ENCODE measurements at regions not wholly inside any gene's neighbourhood (a gene's known extent, or its start where the extent isn't known, plus 50 kb on each side); places are given as distances from the start of the nearest gene placed in this dataset.

DNA sequence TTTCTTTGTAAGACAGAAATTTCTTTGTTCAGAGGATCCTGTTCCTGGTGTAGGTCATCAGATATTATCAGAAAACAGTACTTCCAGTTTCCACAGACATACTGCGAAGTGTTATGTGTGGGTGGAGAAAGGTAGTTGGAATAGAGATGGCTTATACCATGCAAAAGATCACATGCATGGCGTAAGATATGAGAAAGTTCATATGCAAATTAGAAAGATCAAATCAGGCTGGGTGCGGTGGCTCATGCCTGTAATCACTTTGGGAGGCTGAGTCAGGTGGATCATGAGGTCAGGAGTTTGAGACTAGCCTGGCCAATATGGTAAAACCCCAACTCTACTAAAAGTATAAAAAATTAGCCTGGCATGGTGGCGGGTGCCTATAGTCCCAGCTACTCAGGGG, 65.2 kb upstream of the GLIS3 start:
- no peaks in the 10 kb centered on the region; the same call in 1 of the 2 replicates for H3K27me3 ChIP-seq
- H3K36me3 ChIP-seq: no peaks in the 10 kb centered on the region
- H3K4me1 ChIP-seq: no peaks in the 10 kb centered on the region
- no peak overlapping the region for H3K4me3 ChIP-seq (ENCODE audit: low read depth, low read length)
- no peak for DNase-seq
- no peaks in the 10 kb centered on the region for H3K9me3 ChIP-seq
- TF ChIP-seq, protein P1, sequence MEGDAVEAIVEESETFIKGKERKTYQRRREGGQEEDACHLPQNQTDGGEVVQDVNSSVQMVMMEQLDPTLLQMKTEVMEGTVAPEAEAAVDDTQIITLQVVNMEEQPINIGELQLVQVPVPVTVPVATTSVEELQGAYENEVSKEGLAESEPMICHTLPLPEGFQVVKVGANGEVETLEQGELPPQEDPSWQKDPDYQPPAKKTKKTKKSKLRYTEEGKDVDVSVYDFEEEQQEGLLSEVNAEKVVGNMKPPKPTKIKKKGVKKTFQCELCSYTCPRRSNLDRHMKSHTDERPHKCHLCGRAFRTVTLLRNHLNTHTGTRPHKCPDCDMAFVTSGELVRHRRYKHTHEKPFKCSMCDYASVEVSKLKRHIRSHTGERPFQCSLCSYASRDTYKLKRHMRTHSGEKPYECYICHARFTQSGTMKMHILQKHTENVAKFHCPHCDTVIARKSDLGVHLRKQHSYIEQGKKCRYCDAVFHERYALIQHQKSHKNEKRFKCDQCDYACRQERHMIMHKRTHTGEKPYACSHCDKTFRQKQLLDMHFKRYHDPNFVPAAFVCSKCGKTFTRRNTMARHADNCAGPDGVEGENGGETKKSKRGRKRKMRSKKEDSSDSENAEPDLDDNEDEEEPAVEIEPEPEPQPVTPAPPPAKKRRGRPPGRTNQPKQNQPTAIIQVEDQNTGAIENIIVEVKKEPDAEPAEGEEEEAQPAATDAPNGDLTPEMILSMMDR (IDR thresholded peaks at IDR 0.05; ENCODE audit: low read depth, low read length): no peak

DNA sequence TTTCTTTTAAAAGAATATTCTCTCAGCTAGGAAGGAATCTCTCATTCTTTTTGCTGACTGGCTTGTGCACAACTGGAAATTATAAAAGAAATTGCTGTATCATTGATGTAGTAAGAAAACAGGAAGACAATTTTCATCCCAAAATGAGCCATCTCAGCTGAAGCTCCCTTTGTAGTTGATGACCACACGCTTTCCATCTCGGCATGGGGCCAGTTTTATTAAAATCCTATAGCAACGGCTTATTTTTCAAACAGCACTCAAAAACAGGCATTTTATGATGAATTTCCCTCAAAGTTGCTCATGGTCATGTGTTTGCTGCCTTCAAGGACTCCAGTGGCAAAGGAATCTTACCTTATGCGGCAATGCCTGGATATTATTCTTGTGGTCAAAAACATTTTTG, 62.4 kb upstream of the GLIS3 start:
- H3K4me1 ChIP-seq: no peaks in the 10 kb centered on the region
- no peaks in the 10 kb centered on the region; the same call in 1 of the 2 replicates for H3K27me3 ChIP-seq
- no peaks in the 10 kb centered on the region for H3K36me3 ChIP-seq
- no peaks in the 10 kb centered on the region for H3K9me3 ChIP-seq
- H3K4me3 ChIP-seq (ENCODE audit: low read depth, low read length): no peak overlapping the region
- no peak for DNase-seq
- TF ChIP-seq, protein P1 (IDR thresholded peaks at IDR 0.05; ENCODE audit: low read depth, low read length): no peak

DNA sequence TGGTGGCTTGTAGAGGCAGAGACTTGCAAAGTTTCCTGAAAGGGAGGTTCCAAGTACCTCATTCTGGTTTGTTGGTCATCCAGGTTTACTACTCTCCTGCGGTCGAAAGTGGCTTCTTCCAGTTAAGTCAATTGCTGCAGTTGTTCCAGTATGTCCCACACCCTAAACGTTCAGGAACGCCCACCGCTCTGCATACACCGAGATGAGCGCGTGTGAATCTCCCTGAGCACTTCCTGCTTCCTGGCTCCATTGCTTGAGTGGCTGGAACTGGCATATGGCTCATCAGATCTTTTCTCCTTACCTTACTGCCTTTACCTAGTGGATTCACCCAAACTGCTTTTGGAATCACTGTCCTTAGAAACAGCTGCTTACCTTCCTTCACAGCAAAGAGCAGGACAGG, 59.1 kb upstream of the GLIS3 start:
- H3K4me1 ChIP-seq: no peaks in the 10 kb centered on the region
- no peak for DNase-seq
- no peaks in the 10 kb centered on the region for H3K9me3 ChIP-seq
- no peaks in the 10 kb centered on the region; the same call in 1 of the 2 replicates for H3K27me3 ChIP-seq
- H3K4me3 ChIP-seq (ENCODE audit: low read depth, low read length): no peak overlapping the region
- TF ChIP-seq, protein P1 (IDR thresholded peaks at IDR 0.05; ENCODE audit: low read depth, low read length): no peak
- no peaks in the 10 kb centered on the region for H3K36me3 ChIP-seq

DNA sequence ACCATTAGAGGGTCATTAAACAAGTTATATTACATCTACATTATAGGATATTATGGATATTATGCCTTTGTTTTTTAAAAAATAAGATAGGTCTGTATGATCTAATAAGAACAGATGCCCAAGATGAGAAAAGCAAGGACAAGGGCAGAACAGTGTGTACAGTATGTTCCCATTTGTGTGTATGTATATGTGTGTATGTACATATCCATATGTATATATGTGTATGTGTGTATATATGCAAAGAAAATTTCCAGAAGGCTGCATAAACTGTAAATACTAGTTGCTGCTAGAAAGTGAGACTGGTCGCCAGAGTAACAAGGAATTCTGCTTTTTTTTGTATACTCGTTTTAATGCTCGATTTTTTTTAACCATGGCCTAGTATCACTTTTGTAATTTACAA, 58.1 kb upstream of the GLIS3 start:
- TF ChIP-seq, protein P1 (IDR thresholded peaks at IDR 0.05; ENCODE audit: low read depth, low read length): no peak
- no peak for DNase-seq
- Histone ChIP-seq H3K4me3 (ENCODE audit: low read depth, low read length) (no peak overlapping the region), H3K27me3 (no peaks in the 10 kb centered on the region; the same call in 1 of the 2 replicates), H3K4me1 (no peaks in the 10 kb centered on the region), H3K9me3 (no peaks in the 10 kb centered on the region), H3K36me3 (no peaks in the 10 kb centered on the region)

DNA sequence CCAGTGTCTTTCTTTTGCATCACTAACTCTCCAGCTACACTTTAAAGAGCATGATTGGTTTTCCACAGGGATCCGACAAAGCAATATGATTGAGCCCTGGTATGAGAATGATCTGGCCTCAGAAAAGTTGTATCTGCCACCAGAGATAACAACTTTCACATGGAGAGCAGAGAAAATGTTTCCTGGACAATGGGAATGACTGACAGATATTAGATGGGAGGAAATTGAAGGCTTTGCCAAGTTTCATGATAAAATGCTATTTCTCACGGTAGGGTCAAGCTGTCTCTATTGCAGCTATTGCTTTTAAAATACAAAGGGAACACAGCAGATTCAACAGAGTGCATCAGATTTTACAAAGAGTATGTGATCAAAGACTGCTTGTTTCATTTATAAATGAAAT, 56.4 kb upstream of the GLIS3 start:
- H3K27me3 ChIP-seq: no peaks in the 10 kb centered on the region

DNA sequence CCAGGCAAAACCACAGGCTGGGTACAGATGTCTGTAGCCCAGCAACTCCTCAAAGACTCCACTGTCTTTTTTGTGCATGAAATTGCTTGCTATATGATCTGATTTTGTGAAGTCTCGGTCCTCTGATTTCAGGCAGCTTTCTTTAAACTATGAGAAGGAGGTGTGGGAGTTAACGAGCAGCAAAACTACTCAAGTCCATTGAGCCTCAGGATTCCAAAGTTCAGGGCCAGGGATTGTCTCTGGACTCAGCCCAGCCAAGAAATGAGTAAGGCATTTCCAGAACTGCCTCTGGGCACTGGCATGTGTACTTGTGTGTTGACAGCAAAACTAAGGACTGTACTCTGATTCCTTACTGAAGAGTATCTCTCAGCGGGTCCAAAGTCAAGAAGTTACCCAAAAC, 53.4 kb upstream of the GLIS3 start:
- H3K27me3 ChIP-seq: no peaks in the 10 kb centered on the region
- no peak overlapping the region for H3K4me3 ChIP-seq (ENCODE audit: low read depth, low read length)
- H3K4me1 ChIP-seq: no peaks in the 10 kb centered on the region
- no peaks in the 10 kb centered on the region for H3K36me3 ChIP-seq
- no peak for DNase-seq
- H3K9me3 ChIP-seq: no peaks in the 10 kb centered on the region
- TF ChIP-seq, protein P1 (IDR thresholded peaks at IDR 0.05; ENCODE audit: low read depth, low read length): no peak

More for the DNA sequence above, 56.4 kb upstream of the GLIS3 start:
- Histone ChIP-seq H3K36me3 (no peaks in the 10 kb centered on the region), H3K9me3 (no peaks in the 10 kb centered on the region), H3K4me3 (ENCODE audit: low read depth, low read length) (no peak overlapping the region), H3K4me1 (no peaks in the 10 kb centered on the region)
- DNase-seq: no peak
- TF ChIP-seq, protein P1 (IDR thresholded peaks at IDR 0.05; ENCODE audit: low read depth, low read length): no peak
